HG03175 (cell line): ENCODE measurements at regions not wholly inside any gene's neighbourhood (a gene's known extent, or its start where the extent isn't known, plus 50 kb on each side); places are given as distances from the start of the nearest gene placed in this dataset.
"Not testable (repeated sequence)": the region's sequence is repeated elsewhere in the genome, so short reads cannot be mapped to it uniquely, and the experiment has no call there.

Source experiments
- ATAC-seq: cut with Tn5 transposase; IDR thresholded peaks from one replicate; pipeline ENCODE4 v1.9.1; 2021; ENCODE audit warnings: mild to moderate bottlenecking, moderate library complexity; ENCODE audit not compliant: unreplicated experiment

GRCh38 chr6:144602523-144603180 is 317.5 kb downstream of the UTRN start:
- ATAC-seq, result no peak

- ATAC-seq, result no peak
Observed at GRCh38 chr6:144606083-144606482, 320.9 kb downstream of the UTRN start.

GRCh38 chr6:144607998-144608735 is 323.0 kb downstream of the UTRN start:
- ATAC-seq, result no peak

- no peak for ATAC-seq
Observed at GRCh38 chr6:144612811-144613210, 327.7 kb downstream of the UTRN start.

- no peak for ATAC-seq
Observed at GRCh38 chr6:144613859-144614258, 328.7 kb downstream of the UTRN start.

- ATAC-seq, result no peak
Observed at GRCh38 chr6:144615870-144616269, 330.7 kb downstream of the UTRN start.

- ATAC-seq, result no peak
Observed at GRCh38 chr6:144617191-144617590, 332.1 kb downstream of the UTRN start.

GRCh38 chr6:144617708-144618107 is 332.6 kb downstream of the UTRN start:
- ATAC-seq, result no peak

- no peak for ATAC-seq
Observed at GRCh38 chr6:144619966-144620365, 334.8 kb downstream of the UTRN start.

- no peak for ATAC-seq
Observed at GRCh38 chr6:144621332-144621731, 336.2 kb downstream of the UTRN start.

GRCh38 chr6:144624246-144624645 is 339.1 kb downstream of the UTRN start:
- ATAC-seq, result no peak

GRCh38 chr6:144624716-144625115 is 339.6 kb downstream of the UTRN start:
- no peak for ATAC-seq

GRCh38 chr6:144630857-144631256 is 345.7 kb downstream of the UTRN start:
- no peak for ATAC-seq

- no peak for ATAC-seq
Observed at GRCh38 chr6:144632266-144632665, 347.1 kb downstream of the UTRN start.

- no peak for ATAC-seq
Observed at GRCh38 chr6:144633886-144634285, 348.8 kb downstream of the UTRN start.

GRCh38 chr6:144634371-144634770 is 349.2 kb downstream of the UTRN start:
- ATAC-seq, result no peak

GRCh38 chr6:144635051-144635450 is 349.9 kb downstream of the UTRN start:
- ATAC-seq, result no peak

- not testable (repeated sequence) for ATAC-seq
Observed at GRCh38 chr6:144636025-144636424, 350.9 kb downstream of the UTRN start.

GRCh38 chr6:144637541-144637940 is 352.4 kb downstream of the UTRN start:
- ATAC-seq, result no peak

GRCh38 chr6:144639654-144640053 is 354.5 kb downstream of the UTRN start:
- no peak for ATAC-seq

- no peak for ATAC-seq
Observed at GRCh38 chr6:144641286-144641685, 356.2 kb downstream of the UTRN start.

GRCh38 chr6:144644776-144645175 is 359.6 kb downstream of the UTRN start:
- ATAC-seq, result no peak
